ENCODE measurements at regions not wholly inside any gene's neighbourhood (a gene's known extent, or its start where the extent isn't known, plus 50 kb on each side); places are given as distances from the start of the nearest gene placed in this dataset.

DNA sequence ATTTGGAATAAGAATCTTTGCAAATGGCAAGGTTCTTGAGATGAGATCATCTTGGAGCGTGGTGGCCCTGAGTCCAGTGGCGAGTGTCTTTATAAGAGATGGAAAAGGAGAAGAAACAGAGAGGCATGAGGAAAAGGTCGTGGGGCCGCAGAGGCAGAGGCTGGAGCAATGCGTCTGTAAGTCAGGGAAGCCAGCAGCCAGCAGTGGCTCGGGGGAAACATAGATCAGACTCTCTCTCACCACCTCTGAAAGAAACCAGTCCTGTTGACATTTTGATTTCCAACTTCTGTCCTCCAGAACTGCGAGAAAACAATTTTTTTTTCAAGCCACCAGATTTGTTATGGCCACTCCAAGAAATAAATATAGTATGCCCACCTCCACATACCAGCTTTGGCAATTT, 226.6 kb downstream of the TFAP2C start:
- BruUV-seq (replicated peaks): no TSS peak
- no peaks in the 10 kb centered on the region for H3K9me2 ChIP-seq (ENCODE audit: insufficient read depth, low read length)
- H4K20me1 ChIP-seq (ENCODE audit: insufficient read depth, low read length): no peaks in the 10 kb centered on the region
- no peaks in the 10 kb centered on the region for H3K36me3 ChIP-seq (ENCODE audit: insufficient read depth, low read length)
- H3K9me3 ChIP-seq (ENCODE audit: low read length): peaks cover 4% of the 10 kb centered on the region; the same call in 1 of the 2 replicates
- ChIA-PET POLR2A (no interaction called here), CTCF (ENCODE audit: unreplicated experiment) (no interaction called here)
- no peak for DNase-seq (ENCODE audit: low spot score)
- H3K27ac ChIP-seq (ENCODE audit: low read depth, low read length, poor library complexity, severe bottlenecking): no peak overlapping the region
- H3K4me2 ChIP-seq (ENCODE audit: low read length): no peak overlapping the region
- H3K79me2 ChIP-seq (ENCODE audit: insufficient read depth, low read depth, low read length): no peaks in the 10 kb centered on the region
- no peak overlapping the region for H2AFZ ChIP-seq (ENCODE audit: low read length)
- peaks cover 46% of the 10 kb centered on the region for H3K4me1 ChIP-seq (ENCODE audit: insufficient read depth, low read length, poor library complexity, severe bottlenecking)
- no peak overlapping the region for H3K4me3 ChIP-seq (ENCODE audit: low read depth, low read length, poor library complexity, severe bottlenecking)
- intact Hi-C loops (cut with micrococcal nuclease; ENCODE audit: unreplicated experiment): no loop called here
- TF ChIP-seq, protein P1, sequence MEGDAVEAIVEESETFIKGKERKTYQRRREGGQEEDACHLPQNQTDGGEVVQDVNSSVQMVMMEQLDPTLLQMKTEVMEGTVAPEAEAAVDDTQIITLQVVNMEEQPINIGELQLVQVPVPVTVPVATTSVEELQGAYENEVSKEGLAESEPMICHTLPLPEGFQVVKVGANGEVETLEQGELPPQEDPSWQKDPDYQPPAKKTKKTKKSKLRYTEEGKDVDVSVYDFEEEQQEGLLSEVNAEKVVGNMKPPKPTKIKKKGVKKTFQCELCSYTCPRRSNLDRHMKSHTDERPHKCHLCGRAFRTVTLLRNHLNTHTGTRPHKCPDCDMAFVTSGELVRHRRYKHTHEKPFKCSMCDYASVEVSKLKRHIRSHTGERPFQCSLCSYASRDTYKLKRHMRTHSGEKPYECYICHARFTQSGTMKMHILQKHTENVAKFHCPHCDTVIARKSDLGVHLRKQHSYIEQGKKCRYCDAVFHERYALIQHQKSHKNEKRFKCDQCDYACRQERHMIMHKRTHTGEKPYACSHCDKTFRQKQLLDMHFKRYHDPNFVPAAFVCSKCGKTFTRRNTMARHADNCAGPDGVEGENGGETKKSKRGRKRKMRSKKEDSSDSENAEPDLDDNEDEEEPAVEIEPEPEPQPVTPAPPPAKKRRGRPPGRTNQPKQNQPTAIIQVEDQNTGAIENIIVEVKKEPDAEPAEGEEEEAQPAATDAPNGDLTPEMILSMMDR (conservative IDR thresholded peaks at IDR 0.05; ENCODE audit: low read length): no peak
- TF ChIP-seq EZH2phosphoT487 (IDR thresholded peaks at IDR 0.05; ENCODE audit: borderline replicate concordance, low read depth, low read length): no peak

DNA sequence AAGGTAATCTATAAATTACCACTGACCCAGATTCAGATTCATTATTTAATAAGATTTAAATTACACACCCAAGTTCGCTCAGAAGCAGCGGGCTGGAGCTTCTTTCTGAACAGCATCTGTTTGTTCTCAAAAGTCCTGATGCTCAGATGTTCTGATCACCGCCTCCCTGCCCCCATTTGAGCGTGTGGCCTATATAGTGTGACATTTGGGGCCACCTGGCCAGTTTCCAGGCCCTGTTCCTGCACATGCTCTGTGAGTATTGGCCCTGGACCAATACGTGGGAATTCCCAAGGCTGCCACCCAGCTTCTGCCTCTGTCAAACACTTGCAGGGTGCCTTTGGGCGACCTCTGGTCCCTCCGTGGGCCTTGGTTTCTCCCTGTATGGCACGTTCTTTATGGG, 228.8 kb downstream of the TFAP2C start:
- no peaks in the 10 kb centered on the region for H3K9me3 ChIP-seq (ENCODE audit: low read length)
- H3K4me2 ChIP-seq (ENCODE audit: low read length): no peak overlapping the region
- H3K4me1 ChIP-seq (ENCODE audit: insufficient read depth, low read length, poor library complexity, severe bottlenecking): peaks cover 47% of the 10 kb centered on the region
- H3K4me3 ChIP-seq (ENCODE audit: low read depth, low read length, poor library complexity, severe bottlenecking): no peak overlapping the region
- ChIA-PET CTCF (ENCODE audit: unreplicated experiment) (no interaction called here), POLR2A (interaction anchor here (1.1 kb wide), 1 partner anchor 17 kb away, joined by 3 read pairs; no protein-coding TSS in a partner anchor)
- no peaks in the 10 kb centered on the region for H3K9me2 ChIP-seq (ENCODE audit: insufficient read depth, low read length)
- peak overlapping the region; percentile 44 for H2AFZ ChIP-seq (ENCODE audit: low read length)
- no TSS peak for BruUV-seq (replicated peaks)
- H3K27ac ChIP-seq (ENCODE audit: low read depth, low read length, poor library complexity, severe bottlenecking): no peak overlapping the region
- H4K20me1 ChIP-seq (ENCODE audit: insufficient read depth, low read length): no peaks in the 10 kb centered on the region
- DNase-seq (ENCODE audit: low spot score): no peak
- H3K79me2 ChIP-seq (ENCODE audit: insufficient read depth, low read depth, low read length): no peaks in the 10 kb centered on the region
- intact Hi-C loops (cut with micrococcal nuclease; ENCODE audit: unreplicated experiment): no loop called here
- no peaks in the 10 kb centered on the region for H3K36me3 ChIP-seq (ENCODE audit: insufficient read depth, low read length)
- TF ChIP-seq EZH2phosphoT487 (IDR thresholded peaks at IDR 0.05; ENCODE audit: borderline replicate concordance, low read depth, low read length): no peak
- TF ChIP-seq, protein P1 (conservative IDR thresholded peaks at IDR 0.05; ENCODE audit: low read length): no peak

DNA sequence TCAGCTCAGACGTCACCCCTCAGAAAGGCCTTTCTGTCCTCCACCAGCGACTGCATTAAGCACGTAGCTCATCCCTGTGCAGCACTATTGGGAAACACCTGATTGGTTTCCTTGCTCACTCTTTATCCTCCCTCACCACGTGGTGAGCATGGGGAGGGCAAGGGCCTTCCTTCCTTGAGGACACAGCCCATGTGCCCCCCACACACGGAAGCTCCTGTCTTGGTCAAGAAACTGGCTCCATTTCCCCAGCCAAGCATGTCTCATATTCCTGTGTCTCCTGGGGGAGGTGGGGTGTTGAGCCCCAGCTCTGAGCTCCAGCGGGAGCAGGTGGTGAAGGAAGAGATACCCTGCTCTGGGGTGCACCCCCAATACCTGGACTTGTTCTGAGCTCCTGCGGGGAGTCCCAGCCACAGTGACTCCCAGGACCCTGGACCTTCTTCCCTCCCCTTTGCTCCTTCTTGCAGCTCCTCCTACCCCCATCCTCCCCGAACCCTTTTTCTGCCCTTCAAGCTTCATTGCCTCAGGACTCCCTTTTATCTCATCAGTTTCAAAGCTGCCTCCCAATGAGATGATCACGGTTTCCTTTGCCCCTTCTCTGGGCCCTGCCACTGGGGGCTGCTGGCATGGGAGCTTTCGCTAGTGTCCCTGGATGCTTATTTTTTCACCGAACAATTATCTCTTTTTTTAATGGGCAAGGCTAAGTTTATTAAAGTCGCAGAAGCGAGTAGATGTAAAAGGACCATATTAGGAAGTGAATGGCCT, 230.1 kb downstream of the TFAP2C start:
- no peak overlapping the region; the same call in 1 of the 2 replicates for H2AFZ ChIP-seq (ENCODE audit: low read length)
- no peak overlapping the region for H3K4me3 ChIP-seq (ENCODE audit: low read depth, low read length, poor library complexity, severe bottlenecking)
- ChIA-PET CTCF (ENCODE audit: unreplicated experiment) (interaction anchor here (1.3 kb wide), 1 partner anchor 15 kb away, joined by 4 read pairs; no protein-coding TSS in a partner anchor), POLR2A (interaction anchor here (2.9 kb wide), 1 partner anchor 14 kb away, joined by 15 read pairs; no protein-coding TSS in a partner anchor)
- no peak for DNase-seq (ENCODE audit: low spot score)
- no peaks in the 10 kb centered on the region for H4K20me1 ChIP-seq (ENCODE audit: insufficient read depth, low read length)
- intact Hi-C loops (cut with micrococcal nuclease; ENCODE audit: unreplicated experiment): no loop called here
- no peaks in the 10 kb centered on the region for H3K9me3 ChIP-seq (ENCODE audit: low read length)
- TF ChIP-seq, protein P1 (conservative IDR thresholded peaks at IDR 0.05; ENCODE audit: low read length): no peak
- TF ChIP-seq EZH2phosphoT487 (IDR thresholded peaks at IDR 0.05; ENCODE audit: borderline replicate concordance, low read depth, low read length): no peak
- BruUV-seq (replicated peaks): no TSS peak
- H3K36me3 ChIP-seq (ENCODE audit: insufficient read depth, low read length): no peaks in the 10 kb centered on the region
- H3K27ac ChIP-seq (ENCODE audit: low read depth, low read length, poor library complexity, severe bottlenecking): no peak overlapping the region
- H3K4me1 ChIP-seq (ENCODE audit: insufficient read depth, low read length, poor library complexity, severe bottlenecking): peaks cover 38% of the 10 kb centered on the region
- no peaks in the 10 kb centered on the region for H3K79me2 ChIP-seq (ENCODE audit: insufficient read depth, low read depth, low read length)
- H3K4me2 ChIP-seq (ENCODE audit: low read length): 0 out of 2 replicates have a peak overlapping the region, but pooled peaks have one; percentile 11
- no peaks in the 10 kb centered on the region for H3K9me2 ChIP-seq (ENCODE audit: insufficient read depth, low read length)

Measured in OCI-LY7 (cell line).